Keratinocyte (primary cell): ENCODE measurements at regions not wholly inside any gene's neighbourhood (a gene's known extent, or its start where the extent isn't known, plus 50 kb on each side); places are given as distances from the start of the nearest gene placed in this dataset.

ENCODE experiments used
- DNase-seq: peaks from one replicate; pipeline ENCODE4 v3.0.0-alpha.2; 2011; ENCODE audit warnings: low read depth, missing footprints, low spot score
- FAIRE-seq: peaks from 2 replicates; lab custom pipeline; 2011; peaks lifted over from hg19 to GRCh38; lab: Jason Lieb, UNC
- H2AFZ ChIP-seq: 2 replicates; pipeline ENCODE4 v1.6.0; 2012; ENCODE audit warnings: low read length, control low read depth, inconsistent platforms; ENCODE audit not compliant: control insufficient read depth
- H3K27ac ChIP-seq: 2 replicates; pipeline ENCODE4 v1.5.1; 2011; ENCODE audit warnings: low read length; ENCODE audit not compliant: control insufficient read depth, insufficient read depth
- H3K27me3 ChIP-seq: 3 replicates; pipeline ENCODE4 v1.6.0; 2011; ENCODE audit warnings: low read length; ENCODE audit not compliant: control insufficient read depth, insufficient read depth; ENCODE audit errors: extremely low read depth
- H3K36me3 ChIP-seq, 2 experiments: 2 replicates in 1 of 2; 3 replicates in 1 of 2; pipeline ENCODE4 v1.5.1; 2011; ENCODE audit warnings: low read length in 2 of 2, mild to moderate bottlenecking in 1 of 2; ENCODE audit not compliant: control insufficient read depth in 2 of 2, insufficient read depth in 2 of 2; ENCODE audit errors: extremely low read depth in 1 of 2
- H3K4me1 ChIP-seq: 3 replicates; pipeline ENCODE4 v1.5.1; 2011; ENCODE audit warnings: low read length; ENCODE audit not compliant: control insufficient read depth, insufficient read depth; ENCODE audit errors: extremely low read depth
- H3K4me2 ChIP-seq: 3 replicates; pipeline ENCODE4 v1.6.0; 2011; ENCODE audit warnings: low read depth, low read length; ENCODE audit not compliant: control insufficient read depth, insufficient read depth; ENCODE audit errors: extremely low read depth
- H3K4me3 ChIP-seq, 3 experiments: fragments of 200-600 bp in 1 of 3; sonication (generic) in 1 of 3; 2 replicates in 2 of 3; 3 replicates in 1 of 3; pipeline ENCODE4 v1.5.1; 2011 to 2016; ENCODE audit warnings: low read length in 3 of 3, mild to moderate bottlenecking in 3 of 3, control low read depth in 2 of 3, inconsistent platforms in 1 of 3, low read depth in 1 of 3, mixed read lengths in 1 of 3, mixed run types in 1 of 3, moderate library complexity in 1 of 3; ENCODE audit not compliant: control insufficient read depth in 2 of 3, insufficient read depth in 2 of 3; ENCODE audit errors: extremely low read depth in 1 of 3
- H3K79me2 ChIP-seq: 2 replicates; pipeline ENCODE4 v1.6.0; 2012; ENCODE audit warnings: low read length; ENCODE audit not compliant: control insufficient read depth, insufficient read depth
- H3K9ac ChIP-seq: 3 replicates; pipeline ENCODE4 v1.6.0; 2011; ENCODE audit warnings: low read length; ENCODE audit not compliant: control insufficient read depth, insufficient read depth; ENCODE audit errors: extremely low read depth
- H3K9me1 ChIP-seq: 3 replicates; pipeline ENCODE4 v1.6.0; 2011; ENCODE audit warnings: low read length; ENCODE audit not compliant: control insufficient read depth, insufficient read depth; ENCODE audit errors: extremely low read depth
- H3K9me3 ChIP-seq: 2 replicates; pipeline ENCODE4 v1.5.1; 2012; ENCODE audit warnings: low read depth, low read length; ENCODE audit not compliant: control insufficient read depth
- H4K20me1 ChIP-seq: 3 replicates; pipeline ENCODE4 v1.6.0; 2011; ENCODE audit warnings: low read length; ENCODE audit not compliant: control insufficient read depth, insufficient read depth; ENCODE audit errors: extremely low read depth
- CTCF ChIP-seq, 3 experiments: IDR thresholded peaks in 1 of 3; conservative IDR thresholded peaks in 1 of 3; optimal IDR thresholded peaks in 1 of 3; 2 replicates in 2 of 3; 3 replicates in 1 of 3; pipeline versions ENCODE3 to v1.5.1; 2011; ENCODE audit warnings: low read length in 3 of 3, mild to moderate bottlenecking in 3 of 3, moderate library complexity in 2 of 3, control low read depth in 1 of 3, inconsistent platforms in 1 of 3; ENCODE audit not compliant: insufficient read depth in 2 of 3; ENCODE audit errors: extremely low read depth in 1 of 3
- EZH2 ChIP-seq: IDR thresholded peaks from one replicate; pipeline ENCODE4 v1.6.1; 2012; ENCODE audit warnings: inconsistent platforms, mild to moderate bottlenecking, low read length, moderate library complexity
- dilution Hi-C: fragments of 300-500 bp; cut with MboI; formaldehyde crosslinking; loops from one replicate; pipeline ENCODE4 v1.7.0; 2020; ENCODE audit warnings: low sequenced_read_pairs; ENCODE audit not compliant: extremely low pct_ligation_motif_present

DNA sequence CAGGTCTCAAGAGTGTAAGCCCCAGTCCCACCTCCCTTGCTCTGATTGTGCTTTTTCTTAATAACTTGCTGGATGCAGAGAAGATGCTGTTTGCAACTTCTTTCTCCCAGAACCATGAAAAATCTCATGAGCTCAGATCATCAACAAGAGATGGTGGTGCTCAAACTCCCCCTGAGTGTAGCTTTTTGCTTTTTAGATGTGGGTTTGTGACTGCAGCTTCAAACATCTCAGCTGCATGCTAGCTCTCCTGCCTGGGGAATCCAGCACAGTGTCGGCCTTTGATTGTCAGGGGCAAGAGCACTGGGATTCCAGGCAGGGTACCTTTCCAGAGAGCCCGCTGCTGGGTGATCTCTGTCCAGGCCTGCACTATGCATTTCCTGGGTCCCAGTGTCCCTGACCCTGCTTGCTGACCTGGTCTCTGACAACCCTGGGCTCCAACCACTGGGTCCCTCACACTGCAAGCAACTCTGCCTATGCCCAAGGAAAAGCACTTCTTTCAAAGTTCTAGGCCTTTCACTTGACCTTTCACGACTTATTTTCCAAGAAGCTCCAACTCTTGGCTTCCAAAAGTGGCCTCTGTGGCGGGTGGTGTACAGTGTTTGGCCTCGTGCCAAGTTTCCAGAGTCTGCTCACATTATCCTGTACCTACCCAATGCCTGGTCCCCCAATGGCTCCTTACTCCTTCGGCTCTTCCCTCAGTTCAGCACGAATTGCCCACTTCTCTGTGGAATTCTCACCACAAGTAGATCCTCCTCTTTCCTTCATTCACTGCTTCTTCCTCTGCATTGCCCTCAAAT lies 69.7 kb upstream of the LY86 start:
- Histone ChIP-seq H3K9me3 (no peaks in the 10 kb centered on the region), H3K4me3 (no peak overlapping the region), H3K9me1 (no peaks in the 10 kb centered on the region), H3K79me2 (no peaks in the 10 kb centered on the region), H2AFZ (no peak overlapping the region), H3K9ac (no peak overlapping the region), H3K27ac (no peak overlapping the region), H3K4me2 (no peak overlapping the region), H4K20me1 (no peaks in the 10 kb centered on the region), H3K27me3 (no peaks in the 10 kb centered on the region), H3K4me1 (no peaks in the 10 kb centered on the region), H3K36me3 (no peaks in the 10 kb centered on the region)
- TF ChIP-seq EZH2 (no peak), CTCF (optimal IDR thresholded peaks at IDR 0.05 in 1 of 3, IDR thresholded peaks at IDR 0.05 in 1 of 3, conservative IDR thresholded peaks at IDR 0.05 in 1 of 3; ENCODE audit: extremely low read depth in 1 of 3, insufficient read depth in 2 of 3, low read length in 3 of 3) (no peak)
- dilution Hi-C loops: no loop called here
- FAIRE-seq: no peak
- DNase-seq: no peak

GRCh38 chr6:6521961-6522482 lies 66.5 kb upstream of the LY86 start:
- no peaks in the 10 kb centered on the region for H4K20me1 ChIP-seq
- no peaks in the 10 kb centered on the region for H3K79me2 ChIP-seq
- H3K36me3 ChIP-seq: no peaks in the 10 kb centered on the region
- no peaks in the 10 kb centered on the region for H3K4me1 ChIP-seq
- no peak overlapping the region for H3K4me3 ChIP-seq
- FAIRE-seq: no peak
- no peak for TF ChIP-seq CTCF (optimal IDR thresholded peaks at IDR 0.05 in 1 of 3, IDR thresholded peaks at IDR 0.05 in 1 of 3, conservative IDR thresholded peaks at IDR 0.05 in 1 of 3; ENCODE audit: extremely low read depth in 1 of 3, insufficient read depth in 2 of 3, low read length in 3 of 3)
- no peak for TF ChIP-seq EZH2
- no peaks in the 10 kb centered on the region for H3K9me1 ChIP-seq
- no peaks in the 10 kb centered on the region for H3K9me3 ChIP-seq
- no peaks in the 10 kb centered on the region for H3K27me3 ChIP-seq
- H3K9ac ChIP-seq: no peak overlapping the region
- H2AFZ ChIP-seq: no peak overlapping the region
- H3K4me2 ChIP-seq: no peak overlapping the region
- no peak overlapping the region for H3K27ac ChIP-seq
- dilution Hi-C loops: no loop called here
- DNase-seq: no peak
